Right cardiac atrium (tissue), 5 donors: ENCODE measurements at regions not wholly inside any gene's neighbourhood (a gene's known extent, or its start where the extent isn't known, plus 50 kb on each side); places are given as distances from the start of the nearest gene placed in this dataset.

Experiments
- ATAC-seq, 2 donors: fragments of 200-7000 bp; cut with Tn5 transposase; one replicate each; pipeline versions ENCODE4 v1.8.0 to v1.9.1; 2020; ENCODE audit warnings: moderate library complexity in 2 of 2, mild to moderate bottlenecking in 1 of 2
- DNase-seq, 3 donors: peaks; one replicate each; pipeline ENCODE4 v3.0.0-alpha.2; 2020
- H3K27ac ChIP-seq: one replicate; pipeline ENCODE4 v1.5.1; 2013; ENCODE audit warnings: mild to moderate bottlenecking, low read length, control low read depth, moderate library complexity
- H3K27me3 ChIP-seq: one replicate; pipeline ENCODE4 v1.6.1; 2013; ENCODE audit not compliant: control insufficient read depth, insufficient read depth
- H3K4me1 ChIP-seq: one replicate; pipeline ENCODE4 v1.6.1; 2013; ENCODE audit warnings: low read length; ENCODE audit not compliant: control insufficient read depth, insufficient read depth
- H3K4me3 ChIP-seq: one replicate; pipeline ENCODE4 v1.5.1; 2013; ENCODE audit warnings: low read length, control low read depth
- H3K9me3 ChIP-seq: one replicate; pipeline ENCODE4 v1.6.1; 2013; ENCODE audit warnings: low read length; ENCODE audit not compliant: control insufficient read depth
- WGBS: extraction: QIAGEN DNeasy Blood & Tissue Kit; methylation state at CpG from one replicate; pipeline ENCODE4 v1.1.7; 2013; 5-methylcytosine and 5-hydroxymethylcytosine counted together
- intact Hi-C, 4 donors: fragments of 100-400 bp; cut with DNase I; formaldehyde crosslinking; loops; one replicate each; pipeline versions ENCODE4 v1.11.0 to v1.14.0; 2022 to 2023
- donor health status: healthy with polysubstance abuse.
- donor health status: DM: no; HTN: yes; CAD: no.
- donor health status: DM: no; HTN: no; CAD: no.
- donor health status: DM: no; HTN: yes; CAD: no; lungs with severe emphysema.
- donor health status: DM: yes; HTN: yes; CAD: no.

- 84% methylated on average over 13 of the region's 13 CpGs for WGBS
- Histone ChIP-seq H3K4me3 (no peak overlapping the region), H3K9me3 (no peaks in the 10 kb centered on the region), H3K4me1 (no peaks in the 10 kb centered on the region), H3K27ac (no peak overlapping the region), H3K27me3 (no peaks in the 10 kb centered on the region)
- intact Hi-C loops, result no loop called here
- DNase-seq, result no peak
- no peak for ATAC-seq
Observed at GRCh38 chr15:29471306-29471705, 201.7 kb upstream of the NSMCE3 start.

- 50% methylated on average over 3 of the region's 3 CpGs for WGBS
- Histone ChIP-seq H3K27me3 (no peaks in the 10 kb centered on the region), H3K27ac (no peak overlapping the region), H3K4me3 (no peak overlapping the region), H3K4me1 (no peaks in the 10 kb centered on the region), H3K9me3 (no peaks in the 10 kb centered on the region)
- intact Hi-C loops, result no loop called here
- ATAC-seq (peak in 1 of 2 donors; percentile 70), DNase-seq (no peak)
Observed at GRCh38 chr15:29470794-29471193, 201.2 kb upstream of the NSMCE3 start.

GRCh38 chr15:29470311-29470710 is 200.7 kb upstream of the NSMCE3 start:
- Histone ChIP-seq H3K4me3 (no peak overlapping the region), H3K27me3 (no peaks in the 10 kb centered on the region), H3K9me3 (no peaks in the 10 kb centered on the region), H3K4me1 (no peaks in the 10 kb centered on the region), H3K27ac (no peak overlapping the region)
- WGBS, result 68% methylated on average over 14 of the region's 14 CpGs
- ATAC-seq (no peak), DNase-seq (no peak)
- intact Hi-C loops, result no loop called here

- Histone ChIP-seq H3K27me3 (no peaks in the 10 kb centered on the region), H3K4me3 (no peak overlapping the region), H3K4me1 (peaks cover 3% of the 10 kb centered on the region), H3K27ac (no peak overlapping the region), H3K9me3 (no peaks in the 10 kb centered on the region)
- WGBS, result 83% methylated on average over 10 of the region's 10 CpGs
- intact Hi-C loops, result no loop called here
- ATAC-seq (no peak), DNase-seq (no peak)
Observed at GRCh38 chr15:29468899-29469298, 199.3 kb upstream of the NSMCE3 start.

GRCh38 chr15:29467091-29467490 is 197.5 kb upstream of the NSMCE3 start:
- 90% methylated on average over 4 of the region's 4 CpGs for whole genome bisulfite sequencing
- intact Hi-C loops, result no loop called here
- no peak for ATAC-seq
- Histone ChIP-seq H3K27ac (no peak overlapping the region), H3K4me1 (peaks cover 3% of the 10 kb centered on the region), H3K9me3 (no peaks in the 10 kb centered on the region), H3K4me3 (no peak overlapping the region), H3K27me3 (no peaks in the 10 kb centered on the region)
- no peak for DNase-seq

GRCh38 chr15:29466292-29466691 is 196.7 kb upstream of the NSMCE3 start:
- no peak for ATAC-seq
- 92% methylated on average over 4 of the region's 4 CpGs for WGBS
- intact Hi-C loops, result no loop called here

GRCh38 chr15:29465816-29466215 is 196.2 kb upstream of the NSMCE3 start:
- Histone ChIP-seq H3K27me3 (no peaks in the 10 kb centered on the region), H3K4me3 (no peak overlapping the region), H3K9me3 (no peaks in the 10 kb centered on the region), H3K27ac (no peak overlapping the region), H3K4me1 (peaks cover 3% of the 10 kb centered on the region)
- no peak for DNase-seq
- no peak for ATAC-seq
- intact Hi-C loops, result no loop called here
- 86% methylated on average over 6 of the region's 6 CpGs for WGBS

More at GRCh38 chr15:29466292-29466691, 196.7 kb upstream of the NSMCE3 start:
- Histone ChIP-seq H3K27ac (no peak overlapping the region), H3K27me3 (no peaks in the 10 kb centered on the region), H3K4me1 (peaks cover 3% of the 10 kb centered on the region), H3K9me3 (no peaks in the 10 kb centered on the region), H3K4me3 (no peak overlapping the region)
- no peak for DNase-seq

- WGBS, result 30% methylated on average over 3 of the region's 3 CpGs
- Histone ChIP-seq H3K4me1 (peaks cover 3% of the 10 kb centered on the region), H3K27ac (no peak overlapping the region), H3K9me3 (no peaks in the 10 kb centered on the region), H3K27me3 (no peaks in the 10 kb centered on the region), H3K4me3 (no peak overlapping the region)
- intact Hi-C loops, result no loop called here
- DNase-seq (no peak), ATAC-seq (peak; percentile 49 to 63)
Observed at GRCh38 chr15:29465196-29465595, 195.6 kb upstream of the NSMCE3 start.

- DNase-seq, result no peak
- Histone ChIP-seq H3K27me3 (no peaks in the 10 kb centered on the region), H3K4me1 (peaks cover 3% of the 10 kb centered on the region), H3K9me3 (no peaks in the 10 kb centered on the region), H3K4me3 (no peak overlapping the region), H3K27ac (no peak overlapping the region)
- no peak for ATAC-seq
- WGBS, result 71% methylated on average over 3 of the region's 3 CpGs
- intact Hi-C loops, result no loop called here
Observed at GRCh38 chr15:29461877-29462276, 192.3 kb upstream of the NSMCE3 start.

GRCh38 chr15:29458361-29458760 is 188.7 kb upstream of the NSMCE3 start:
- no peak overlapping the region for H3K4me3 ChIP-seq
- no peak overlapping the region for H3K27ac ChIP-seq
- H3K4me1 ChIP-seq, result no peaks in the 10 kb centered on the region
- ATAC-seq (no peak), DNase-seq (no peak)
- 68% methylated on average over 7 of the region's 7 CpGs for WGBS
- intact Hi-C loops, result no loop called here
- no peaks in the 10 kb centered on the region for H3K27me3 ChIP-seq
- no peaks in the 10 kb centered on the region for H3K9me3 ChIP-seq

- intact Hi-C loops, result no loop called here
Observed at GRCh38 chr15:29457729-29458128, 188.1 kb upstream of the NSMCE3 start.

GRCh38 chr15:29456964-29457363 is 187.3 kb upstream of the NSMCE3 start:
- DNase-seq, result no peak

More at GRCh38 chr15:29457729-29458128, 188.1 kb upstream of the NSMCE3 start:
- peak; percentile 42 to 55 for ATAC-seq
- Histone ChIP-seq H3K4me3 (no peak overlapping the region), H3K27me3 (no peaks in the 10 kb centered on the region), H3K9me3 (no peaks in the 10 kb centered on the region), H3K27ac (no peak overlapping the region), H3K4me1 (no peaks in the 10 kb centered on the region)
- no peak for DNase-seq
- WGBS, result 72% methylated on average over 6 of the region's 6 CpGs

More at GRCh38 chr15:29456964-29457363, 187.3 kb upstream of the NSMCE3 start:
- H3K27ac ChIP-seq, result no peak overlapping the region
- no peaks in the 10 kb centered on the region for H3K9me3 ChIP-seq
- ATAC-seq, result no peak
- H3K4me1 ChIP-seq, result no peaks in the 10 kb centered on the region
- no peaks in the 10 kb centered on the region for H3K27me3 ChIP-seq
- WGBS, result 69% methylated on average over 8 of the region's 8 CpGs
- no peak overlapping the region for H3K4me3 ChIP-seq
- intact Hi-C loops, result no loop called here
